Smooth muscle cell (in vitro differentiated cells): ENCODE measurements at regions not wholly inside any gene's neighbourhood (a gene's known extent, or its start where the extent isn't known, plus 50 kb on each side); places are given as distances from the start of the nearest gene placed in this dataset.

Experiments
- DNase-seq: peaks from one replicate; lab custom pipeline; 2025; ENCODE audit not compliant: unreplicated experiment; lab: John Stamatoyannopoulos, UW
- H2AFZ ChIP-seq: fragments of 200-600 bp; sonication (generic); 2 replicates; pipeline ENCODE4 v1.6.0; 2016; ENCODE audit warnings: antibody characterized with exemption, low read depth, mild to moderate bottlenecking
- H3F3A ChIP-seq: fragments of 200-600 bp; sonication (generic); 2 replicates; pipeline ENCODE4 v1.6.0; 2017; ENCODE audit warnings: antibody characterized with exemption, low read depth
- H3K27ac ChIP-seq: fragments of 200-600 bp; sonication (generic); 2 replicates; pipeline ENCODE4 v1.5.1; 2016; ENCODE audit warnings: low read depth, mild to moderate bottlenecking
- H3K27me3 ChIP-seq: fragments of 200-600 bp; sonication (generic); 2 replicates; pipeline ENCODE4 v1.6.1; 2016; ENCODE audit warnings: low read depth, mild to moderate bottlenecking
- H3K36me3 ChIP-seq: fragments of 200-600 bp; sonication (generic); 2 replicates; pipeline ENCODE4 v1.5.1; 2016; ENCODE audit warnings: low read depth
- H3K4me1 ChIP-seq: fragments of 200-600 bp; sonication (generic); 2 replicates; pipeline ENCODE4 v1.5.1; 2016; ENCODE audit warnings: low read depth
- H3K4me2 ChIP-seq: fragments of 200-600 bp; sonication (generic); 2 replicates; pipeline ENCODE4 v1.6.0; 2016; ENCODE audit warnings: mild to moderate bottlenecking
- H3K4me3 ChIP-seq: fragments of 200-600 bp; sonication (generic); 2 replicates; pipeline ENCODE4 v1.5.1; 2016; ENCODE audit warnings: mild to moderate bottlenecking
- H3K79me2 ChIP-seq: fragments of 200-600 bp; sonication (generic); 2 replicates; pipeline ENCODE4 v1.6.0; 2016; ENCODE audit warnings: low read depth, mild to moderate bottlenecking
- H3K9ac ChIP-seq: fragments of 200-600 bp; sonication (generic); 2 replicates; pipeline ENCODE4 v1.6.0; 2016; ENCODE audit warnings: low read depth
- H3K9me3 ChIP-seq: fragments of 200-600 bp; sonication (generic); replicated peaks from 2 replicates; pipeline ENCODE4 v1.5.1; 2016; ENCODE audit warnings: low read depth
- H4K20me1 ChIP-seq: fragments of 200-600 bp; sonication (generic); 2 replicates; pipeline ENCODE4 v1.6.0; 2016; ENCODE audit warnings: low read depth
- CTCF ChIP-seq: fragments of 200-600 bp; sonication (generic); IDR thresholded peaks from 2 replicates; pipeline ENCODE4 v1.5.1; 2017; ENCODE audit warnings: borderline replicate concordance, mild to moderate bottlenecking, antibody characterized with exemption; ENCODE audit not compliant: insufficient read depth, poor library complexity, severe bottlenecking
- WGBS: methylation state at CpG from one replicate; pipeline ENCODE4 v1.1.7; 2016; ENCODE audit warnings: low lambda C conversion rate; 5-methylcytosine and 5-hydroxymethylcytosine counted together

GRCh38 chrX:82677286-82677685 is 830.8 kb upstream of the POU3F4 start:
- 32% methylated on average over 3 of the region's 3 CpGs for WGBS
- Histone ChIP-seq H3K36me3 (no peaks in the 10 kb centered on the region), H3K9me3 (no peaks in the 10 kb centered on the region), H3K27me3 (no peaks in the 10 kb centered on the region), H3K4me2 (peak overlapping the region; percentile 61), H3K27ac (no peak overlapping the region), H3K4me1 (no peaks in the 10 kb centered on the region), H3K9ac (no peak overlapping the region), H2AFZ (no peak overlapping the region), H4K20me1 (no peaks in the 10 kb centered on the region), H3K79me2 (no peaks in the 10 kb centered on the region), H3K4me3 (no peak overlapping the region), H3F3A (no peaks in the 10 kb centered on the region)
- no peak for DNase-seq
- no peak for TF ChIP-seq CTCF

GRCh38 chrX:82692991-82693390 is 815.1 kb upstream of the POU3F4 start:
- Histone ChIP-seq H3K27ac (no peak overlapping the region), H3K4me2 (no peak overlapping the region), H3F3A (no peaks in the 10 kb centered on the region), H3K4me3 (no peak overlapping the region), H3K4me1 (no peaks in the 10 kb centered on the region), H3K27me3 (no peaks in the 10 kb centered on the region), H3K36me3 (no peaks in the 10 kb centered on the region), H4K20me1 (no peaks in the 10 kb centered on the region), H3K79me2 (no peaks in the 10 kb centered on the region), H3K9me3 (no peaks in the 10 kb centered on the region), H3K9ac (no peak overlapping the region), H2AFZ (no peak overlapping the region)
- DNase-seq: no peak
- 79% methylated on average over 3 of the region's 3 CpGs for WGBS
- TF ChIP-seq CTCF: no peak

GRCh38 chrX:82695066-82695465 is 813.0 kb upstream of the POU3F4 start:
- no peaks in the 10 kb centered on the region for H4K20me1 ChIP-seq
- H3K79me2 ChIP-seq: no peaks in the 10 kb centered on the region
- no peak overlapping the region for H3K4me3 ChIP-seq
- 66% methylated on average over 2 of the region's 2 CpGs for WGBS
- H3K27ac ChIP-seq: no peak overlapping the region
- no peaks in the 10 kb centered on the region for H3K27me3 ChIP-seq
- no peak for DNase-seq
- H3K4me1 ChIP-seq: no peaks in the 10 kb centered on the region
- no peak overlapping the region for H3K4me2 ChIP-seq
- no peak for TF ChIP-seq CTCF
- no peak overlapping the region for H3K9ac ChIP-seq
- no peaks in the 10 kb centered on the region for H3K36me3 ChIP-seq
- H3F3A ChIP-seq: no peaks in the 10 kb centered on the region
- H3K9me3 ChIP-seq: no peaks in the 10 kb centered on the region
- no peak overlapping the region for H2AFZ ChIP-seq

- DNase-seq: no peak
- Histone ChIP-seq H3K27ac (no peak overlapping the region), H2AFZ (no peak overlapping the region), H3K4me1 (no peaks in the 10 kb centered on the region), H3K79me2 (no peaks in the 10 kb centered on the region), H3K36me3 (no peaks in the 10 kb centered on the region), H3K9me3 (no peaks in the 10 kb centered on the region), H3K27me3 (no peaks in the 10 kb centered on the region), H3K4me3 (no peak overlapping the region), H4K20me1 (no peaks in the 10 kb centered on the region), H3F3A (no peaks in the 10 kb centered on the region), H3K4me2 (peak overlapping the region; percentile 40), H3K9ac (no peak overlapping the region)
- WGBS: 47% methylated on average over 5 of the region's 5 CpGs
- no peak for TF ChIP-seq CTCF
These were observed 804.5 kb upstream of the POU3F4 start for GRCh38 chrX:82703551-82703950.
